ENCODE measurements at regions not wholly inside any gene's neighbourhood (a gene's known extent, or its start where the extent isn't known, plus 50 kb on each side); places are given as distances from the start of the nearest gene placed in this dataset.

DNA sequence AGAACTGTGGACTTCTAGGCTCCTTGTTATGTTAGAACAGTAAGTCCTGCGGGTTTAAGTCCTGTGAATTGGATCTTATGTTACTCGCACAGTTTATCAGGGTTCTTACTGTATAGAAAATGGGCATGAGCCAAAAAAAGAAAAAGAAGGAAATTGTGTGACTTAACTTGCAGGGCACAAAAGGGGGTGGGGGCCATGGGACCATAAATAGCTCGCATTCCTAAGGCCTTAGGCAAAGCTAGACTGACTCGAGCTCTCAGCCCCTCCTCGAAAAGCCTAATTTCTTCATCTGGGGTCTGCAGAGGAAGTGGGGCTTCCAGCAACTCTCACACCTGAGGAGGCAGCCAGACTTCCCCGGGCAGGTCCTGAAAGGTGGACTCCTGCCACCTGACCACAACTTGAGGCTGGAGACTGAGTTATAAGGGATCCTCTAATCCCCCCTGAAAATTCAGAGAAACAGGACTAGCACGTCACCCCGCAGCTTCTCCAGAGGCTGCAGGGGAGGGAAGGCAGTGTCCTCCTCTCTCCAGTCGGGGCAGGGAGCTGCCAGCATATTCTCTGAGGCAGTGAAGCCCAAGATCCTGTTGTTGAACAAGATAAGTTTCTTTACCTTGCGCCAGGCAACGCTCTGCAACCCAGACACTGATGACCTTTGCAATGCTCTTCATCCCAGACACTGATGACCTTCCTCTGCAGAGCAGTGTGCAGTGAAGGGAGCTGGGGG is 280.5 kb downstream of the PCNX1 start:
- Histone ChIP-seq H3K9me3 (ENCODE audit: insufficient read depth, low read depth, low read length) (no peaks in the 10 kb centered on the region), H3K4me1 (ENCODE audit: control insufficient read depth in 1 of 2, insufficient read depth in 2 of 2, low read length in 2 of 2) (peaks cover 9 to 11% of the 10 kb centered on the region in 2 experiments), H3K27ac (ENCODE audit: low read depth, low read length) (peak overlapping the region; percentile 57), H3K27me3 (ENCODE audit: insufficient read depth, low read length) (no peaks in the 10 kb centered on the region), H2BK12ac (ENCODE audit: low read length) (no peak overlapping the region), H4K12ac (ENCODE audit: low read depth, low read length) (no peak overlapping the region), H3K4me3 (ENCODE audit: low read depth, low read length) (no peak overlapping the region), H3K4ac (ENCODE audit: low read depth, low read length) (no peak overlapping the region), H2AFZ (ENCODE audit: insufficient read depth, low read length, poor library complexity) (no peak overlapping the region), H3K18ac (ENCODE audit: low read length) (no peak overlapping the region), H4K91ac (ENCODE audit: low read depth, low read length) (no peak overlapping the region), H3K23ac (ENCODE audit: low read length) (no peak overlapping the region), H4K8ac (ENCODE audit: low read depth, low read length) (no peak overlapping the region), H3K79me1 (ENCODE audit: low read length) (peaks cover 6% of the 10 kb centered on the region), H3K36me3 (ENCODE audit: control insufficient read depth in 1 of 2, insufficient read depth in 2 of 2, low read length in 2 of 2) (no peaks in the 10 kb centered on the region), H3K9ac (ENCODE audit: low read length) (no peak overlapping the region), H2BK5ac (ENCODE audit: low read depth, low read length, poor library complexity) (peak overlapping the region; percentile 65), H3K79me2 (ENCODE audit: control insufficient read depth, insufficient read depth, low read length, poor library complexity) (no peaks in the 10 kb centered on the region), H3K14ac (ENCODE audit: low read length) (no peak overlapping the region), H2BK120ac (ENCODE audit: insufficient read depth, low read length, poor library complexity) (no peak overlapping the region), H3K4me2 (ENCODE audit: low read length) (peak overlapping the region; percentile 46), H2AK5ac (ENCODE audit: low read length) (no peak overlapping the region)
- no CpG with 5 or more reads among the region's 11 CpGs for WGBS (ENCODE audit: extremely low coverage, insufficient coverage, insufficient read length)
- DNase-seq = no peak

DNA sequence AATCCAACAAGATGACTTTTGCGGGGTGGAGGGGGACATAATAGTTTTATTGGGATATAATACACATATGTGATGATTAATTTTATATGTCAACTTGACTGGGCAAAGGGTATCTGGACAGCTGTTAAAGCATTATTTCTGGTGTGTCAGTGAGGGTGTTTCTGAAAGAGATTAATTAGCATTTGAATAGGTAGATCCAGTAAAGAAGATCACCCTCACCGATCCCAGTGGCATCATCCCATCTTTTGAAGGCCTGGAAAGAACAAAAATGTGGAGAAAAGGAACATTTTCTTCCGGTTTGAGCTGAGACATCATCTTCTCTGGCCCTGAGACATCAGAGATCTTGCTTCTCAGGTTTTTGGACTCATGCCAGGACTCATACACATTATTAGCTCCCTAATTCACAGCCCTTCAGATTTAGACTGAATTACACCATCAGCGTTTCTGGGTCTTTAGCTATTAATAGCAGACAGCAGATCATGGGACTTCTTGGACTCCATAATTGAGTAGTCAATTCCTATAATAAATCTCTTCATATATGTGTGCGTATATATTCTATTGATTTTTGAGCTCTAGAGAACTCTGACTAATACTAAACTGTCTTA is 283.6 kb downstream of the PCNX1 start:
- H3K27ac ChIP-seq (ENCODE audit: low read depth, low read length) = no peak overlapping the region
- H4K12ac ChIP-seq (ENCODE audit: low read depth, low read length) = no peak overlapping the region
- peaks cover 1% of the 10 kb centered on the region for H3K9me3 ChIP-seq (ENCODE audit: insufficient read depth, low read depth, low read length)
- H3K79me1 ChIP-seq (ENCODE audit: low read length) = peaks cover 6% of the 10 kb centered on the region
- H3K27me3 ChIP-seq (ENCODE audit: insufficient read depth, low read length) = no peaks in the 10 kb centered on the region
- no peak overlapping the region for H3K4me2 ChIP-seq (ENCODE audit: low read length)
- H3K36me3 ChIP-seq (ENCODE audit: control insufficient read depth in 1 of 2, insufficient read depth in 2 of 2, low read length in 2 of 2) = no peaks in the 10 kb centered on the region
- no peak overlapping the region for H3K23ac ChIP-seq (ENCODE audit: low read length)
- H3K4me3 ChIP-seq (ENCODE audit: low read depth, low read length) = no peak overlapping the region
- no peak overlapping the region for H2AK5ac ChIP-seq (ENCODE audit: low read length)
- H3K18ac ChIP-seq (ENCODE audit: low read length) = no peak overlapping the region
- no peak overlapping the region for H4K91ac ChIP-seq (ENCODE audit: low read depth, low read length)
- no peak overlapping the region for H2BK120ac ChIP-seq (ENCODE audit: insufficient read depth, low read length, poor library complexity)
- no peak overlapping the region for H3K14ac ChIP-seq (ENCODE audit: low read length)
- no peak overlapping the region for H3K4ac ChIP-seq (ENCODE audit: low read depth, low read length)
- no peak overlapping the region for H2AFZ ChIP-seq (ENCODE audit: insufficient read depth, low read length, poor library complexity)
- no peak overlapping the region for H2BK12ac ChIP-seq (ENCODE audit: low read length)
- no peak overlapping the region for H2BK5ac ChIP-seq (ENCODE audit: low read depth, low read length, poor library complexity)
- no peak for DNase-seq
- no peaks in the 10 kb centered on the region for H3K79me2 ChIP-seq (ENCODE audit: control insufficient read depth, insufficient read depth, low read length, poor library complexity)
- no peak overlapping the region for H4K8ac ChIP-seq (ENCODE audit: low read depth, low read length)
- no CpG with 5 or more reads among the region's 5 CpGs for WGBS (ENCODE audit: extremely low coverage, insufficient coverage, insufficient read length)
- H3K4me1 ChIP-seq (ENCODE audit: control insufficient read depth in 1 of 2, insufficient read depth in 2 of 2, low read length in 2 of 2) = peaks cover 12 to 16% of the 10 kb centered on the region in 2 experiments
- no peak overlapping the region for H3K9ac ChIP-seq (ENCODE audit: low read length)

DNA sequence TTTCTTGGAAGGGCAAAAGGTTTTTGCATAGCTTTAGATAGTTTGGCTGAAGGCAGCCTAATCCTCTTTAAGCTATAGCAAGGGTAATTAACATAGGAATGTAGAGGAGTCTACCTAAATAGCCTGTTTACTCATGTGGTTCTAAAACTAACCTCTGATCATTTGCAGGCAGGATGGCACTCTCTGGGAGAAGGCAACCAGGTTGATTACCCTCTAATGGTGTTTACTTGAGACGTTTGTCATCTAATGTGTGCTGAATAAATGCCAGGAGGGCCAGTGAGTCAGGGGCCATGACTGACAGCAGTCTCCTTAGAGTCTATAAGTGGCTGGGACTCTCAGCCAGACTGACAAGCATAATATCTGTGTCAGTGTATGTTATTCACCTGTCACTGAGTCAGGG is 286.4 kb downstream of the PCNX1 start:
- Histone ChIP-seq H3K18ac (ENCODE audit: low read length) (no peak overlapping the region), H3K79me2 (ENCODE audit: control insufficient read depth, insufficient read depth, low read length, poor library complexity) (no peaks in the 10 kb centered on the region), H4K12ac (ENCODE audit: low read depth, low read length) (no peak overlapping the region), H3K27ac (ENCODE audit: low read depth, low read length) (no peak overlapping the region), H2BK120ac (ENCODE audit: insufficient read depth, low read length, poor library complexity) (no peak overlapping the region), H3K4me3 (ENCODE audit: low read depth, low read length) (no peak overlapping the region), H3K23ac (ENCODE audit: low read length) (no peak overlapping the region), H3K4me2 (ENCODE audit: low read length) (no peak overlapping the region), H2BK12ac (ENCODE audit: low read length) (no peak overlapping the region), H3K4ac (ENCODE audit: low read depth, low read length) (no peak overlapping the region), H3K9ac (ENCODE audit: low read length) (no peak overlapping the region), H4K91ac (ENCODE audit: low read depth, low read length) (no peak overlapping the region), H3K79me1 (ENCODE audit: low read length) (no peaks in the 10 kb centered on the region), H2BK5ac (ENCODE audit: low read depth, low read length, poor library complexity) (no peak overlapping the region), H3K36me3 (ENCODE audit: control insufficient read depth in 1 of 2, insufficient read depth in 2 of 2, low read length in 2 of 2) (no peaks in the 10 kb centered on the region), H2AK5ac (ENCODE audit: low read length) (no peak overlapping the region), H3K14ac (ENCODE audit: low read length) (no peak overlapping the region), H3K9me3 (ENCODE audit: insufficient read depth, low read depth, low read length) (peaks cover 1% of the 10 kb centered on the region), H2AFZ (ENCODE audit: insufficient read depth, low read length, poor library complexity) (no peak overlapping the region), H4K8ac (ENCODE audit: low read depth, low read length) (no peak overlapping the region), H3K27me3 (ENCODE audit: insufficient read depth, low read length) (no peaks in the 10 kb centered on the region), H3K4me1 (ENCODE audit: control insufficient read depth in 1 of 2, insufficient read depth in 2 of 2, low read length in 2 of 2) (peaks cover 3 to 5% of the 10 kb centered on the region in 2 experiments)
- no CpG with 5 or more reads among the region's 1 CpG for WGBS (ENCODE audit: extremely low coverage, insufficient coverage, insufficient read length)
- DNase-seq = no peak

DNA sequence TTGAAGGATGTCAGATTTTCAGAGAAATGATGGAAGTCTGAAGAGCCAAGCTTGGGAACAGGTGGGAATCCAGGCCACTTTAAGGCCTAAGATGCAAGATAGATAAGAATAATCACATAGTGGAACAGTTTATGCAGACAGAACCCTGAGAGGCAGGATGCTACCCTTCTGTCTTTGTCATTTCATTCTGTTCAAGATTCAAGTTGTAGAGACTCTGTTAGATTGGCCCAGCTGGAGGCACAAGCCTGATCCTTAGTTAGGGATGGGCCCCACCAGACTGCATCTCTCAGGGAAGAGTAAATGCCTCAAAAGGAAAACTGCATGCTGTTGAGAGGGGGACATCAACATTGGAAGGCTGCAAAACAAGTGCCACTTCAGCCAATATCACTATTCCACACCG is 287.0 kb downstream of the PCNX1 start:
- H2AFZ ChIP-seq (ENCODE audit: insufficient read depth, low read length, poor library complexity) = no peak overlapping the region
- no peaks in the 10 kb centered on the region for H3K79me1 ChIP-seq (ENCODE audit: low read length)
- no peak overlapping the region for H3K27ac ChIP-seq (ENCODE audit: low read depth, low read length)
- no peak overlapping the region for H3K23ac ChIP-seq (ENCODE audit: low read length)
- DNase-seq = no peak
- no peak overlapping the region for H3K9ac ChIP-seq (ENCODE audit: low read length)
- no peaks in the 10 kb centered on the region for H3K36me3 ChIP-seq (ENCODE audit: control insufficient read depth in 1 of 2, insufficient read depth in 2 of 2, low read length in 2 of 2)
- peaks cover 1% of the 10 kb centered on the region for H3K9me3 ChIP-seq (ENCODE audit: insufficient read depth, low read depth, low read length)
- H4K91ac ChIP-seq (ENCODE audit: low read depth, low read length) = no peak overlapping the region
- no peaks in the 10 kb centered on the region for H3K27me3 ChIP-seq (ENCODE audit: insufficient read depth, low read length)
- no peak overlapping the region for H2BK5ac ChIP-seq (ENCODE audit: low read depth, low read length, poor library complexity)
- no peak overlapping the region for H3K14ac ChIP-seq (ENCODE audit: low read length)
- H3K4ac ChIP-seq (ENCODE audit: low read depth, low read length) = no peak overlapping the region
- no peak overlapping the region for H4K12ac ChIP-seq (ENCODE audit: low read depth, low read length)
- H2AK5ac ChIP-seq (ENCODE audit: low read length) = no peak overlapping the region
- H4K8ac ChIP-seq (ENCODE audit: low read depth, low read length) = no peak overlapping the region
- no peak overlapping the region for H3K18ac ChIP-seq (ENCODE audit: low read length)
- H3K4me2 ChIP-seq (ENCODE audit: low read length) = no peak overlapping the region
- H2BK120ac ChIP-seq (ENCODE audit: insufficient read depth, low read length, poor library complexity) = no peak overlapping the region
- no peak overlapping the region for H3K4me3 ChIP-seq (ENCODE audit: low read depth, low read length)
- no peak overlapping the region for H2BK12ac ChIP-seq (ENCODE audit: low read length)
- H3K79me2 ChIP-seq (ENCODE audit: control insufficient read depth, insufficient read depth, low read length, poor library complexity) = no peaks in the 10 kb centered on the region
- peaks cover 3 to 5% of the 10 kb centered on the region in 2 experiments for H3K4me1 ChIP-seq (ENCODE audit: control insufficient read depth in 1 of 2, insufficient read depth in 2 of 2, low read length in 2 of 2)
- WGBS (ENCODE audit: extremely low coverage, insufficient coverage, insufficient read length) = no CpG with 5 or more reads among the region's 1 CpG
